ENCODE measurements at regions not wholly inside any gene's neighbourhood (a gene's known extent, or its start where the extent isn't known, plus 50 kb on each side); places are given as distances from the start of the nearest gene placed in this dataset.

GRCh38 chr2:107325981-107326786 is 440.2 kb upstream of the ST6GAL2 start:
- intact Hi-C loops (cut with DNase I; ENCODE audit: low total_unique reads): no loop called here
- Histone ChIP-seq H3K27me3 (no peaks in the 10 kb centered on the region), H3K36me3 (no peaks in the 10 kb centered on the region), H3K9me3 (peaks cover 0 to 14% (median 6%) of the 10 kb centered on the region in 4 donors), H3K4me3 (no peak overlapping the region), H3K4me1 (peaks cover 0 to 8% (median 2%) of the 10 kb centered on the region in 4 donors), H3K27ac (peak overlapping the region in 4 of 5 donors; percentile 3 to 48 (median 38))
- WGBS, 5 donors: 54 to 61% (median 57%) methylated on average over 4 of the region's 4 CpGs
- DNase-seq: peak in 1 of 2 donors; percentile 77
- no peak for TF ChIP-seq CTCF (IDR thresholded peaks at IDR 0.05)
- TF ChIP-seq POLR2AphosphoS5 (IDR thresholded peaks at IDR 0.05): no peak
- TF ChIP-seq EP300 (IDR thresholded peaks at IDR 0.05): no peak
- no peak for TF ChIP-seq POLR2A (IDR thresholded peaks at IDR 0.05)

DNA sequence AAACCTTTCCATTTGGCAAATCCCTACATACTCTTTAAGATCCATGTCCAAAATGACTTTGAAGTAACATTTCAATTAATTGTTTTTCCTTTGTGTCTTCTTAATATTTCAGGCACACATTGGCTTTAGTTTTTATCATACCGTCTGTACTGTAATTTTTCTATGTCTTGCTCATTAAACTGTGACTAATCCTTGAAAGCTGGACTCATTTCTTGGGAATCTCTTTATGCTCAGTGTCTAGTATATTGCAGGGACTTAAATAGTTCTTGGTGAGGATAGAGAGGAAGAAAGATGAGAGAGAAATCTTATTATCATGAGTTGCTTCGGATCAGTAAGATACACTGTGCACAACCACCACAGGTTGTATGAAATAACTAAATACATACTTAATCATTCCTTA is 448.3 kb upstream of the ST6GAL2 start:
- H3K27me3 ChIP-seq: no peaks in the 10 kb centered on the region
- H3K36me3 ChIP-seq: no peaks in the 10 kb centered on the region
- 68 to 85% (median 78%) methylated on average over 2 of the region's 2 CpGs for WGBS, 5 donors
- peaks cover 0 to 6% (median 3%) of the 10 kb centered on the region in 4 donors for H3K9me3 ChIP-seq
- H3K4me1 ChIP-seq: peaks cover 0 to 9% (median 0%) of the 10 kb centered on the region in 4 donors
- DNase-seq: no peak
- no peak overlapping the region for H3K4me3 ChIP-seq
- intact Hi-C loops (cut with DNase I; ENCODE audit: low total_unique reads): no loop called here
- TF ChIP-seq POLR2AphosphoS5 (IDR thresholded peaks at IDR 0.05): no peak
- no peak for TF ChIP-seq EP300 (IDR thresholded peaks at IDR 0.05)
- no peak for TF ChIP-seq CTCF (IDR thresholded peaks at IDR 0.05)
- TF ChIP-seq POLR2A (IDR thresholded peaks at IDR 0.05): no peak
- H3K27ac ChIP-seq: no peak overlapping the region

DNA sequence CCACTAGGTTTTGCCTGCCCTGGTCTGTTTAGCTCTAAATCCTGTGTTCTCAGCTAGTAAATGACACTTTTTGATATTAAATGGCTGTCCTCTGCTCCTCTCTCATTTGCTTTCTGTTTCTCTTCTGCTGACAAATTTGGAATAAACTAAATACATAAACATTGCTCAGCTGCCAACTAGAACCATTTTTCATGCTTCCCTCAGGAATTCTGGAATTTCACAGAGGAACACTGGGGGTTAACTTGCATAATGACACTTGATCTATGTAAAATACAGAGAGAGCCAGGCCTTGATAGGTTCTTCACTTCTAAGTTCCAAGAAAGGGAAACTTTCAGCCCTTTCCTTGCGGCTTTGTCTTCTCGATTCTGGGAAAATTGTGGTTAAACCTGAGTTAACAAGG is 450.6 kb upstream of the ST6GAL2 start:
- Histone ChIP-seq H3K9me3 (no peaks in the 10 kb centered on the region), H3K27ac (peak overlapping the region in 1 of 5 donors; percentile 3), H3K27me3 (no peaks in the 10 kb centered on the region), H3K4me3 (no peak overlapping the region), H3K36me3 (no peaks in the 10 kb centered on the region), H3K4me1 (peaks cover 0 to 9% (median 0%) of the 10 kb centered on the region in 4 donors)
- 64 to 85% (median 73%) methylated on average over 2 of the region's 2 CpGs for WGBS, 5 donors
- intact Hi-C loops (cut with DNase I; ENCODE audit: low total_unique reads): no loop called here
- no peak for TF ChIP-seq POLR2AphosphoS5 (IDR thresholded peaks at IDR 0.05)
- TF ChIP-seq POLR2A (IDR thresholded peaks at IDR 0.05): no peak
- TF ChIP-seq CTCF (IDR thresholded peaks at IDR 0.05): no peak
- no peak for TF ChIP-seq EP300 (IDR thresholded peaks at IDR 0.05)
- DNase-seq: peak in 1 of 2 donors; percentile 48

DNA sequence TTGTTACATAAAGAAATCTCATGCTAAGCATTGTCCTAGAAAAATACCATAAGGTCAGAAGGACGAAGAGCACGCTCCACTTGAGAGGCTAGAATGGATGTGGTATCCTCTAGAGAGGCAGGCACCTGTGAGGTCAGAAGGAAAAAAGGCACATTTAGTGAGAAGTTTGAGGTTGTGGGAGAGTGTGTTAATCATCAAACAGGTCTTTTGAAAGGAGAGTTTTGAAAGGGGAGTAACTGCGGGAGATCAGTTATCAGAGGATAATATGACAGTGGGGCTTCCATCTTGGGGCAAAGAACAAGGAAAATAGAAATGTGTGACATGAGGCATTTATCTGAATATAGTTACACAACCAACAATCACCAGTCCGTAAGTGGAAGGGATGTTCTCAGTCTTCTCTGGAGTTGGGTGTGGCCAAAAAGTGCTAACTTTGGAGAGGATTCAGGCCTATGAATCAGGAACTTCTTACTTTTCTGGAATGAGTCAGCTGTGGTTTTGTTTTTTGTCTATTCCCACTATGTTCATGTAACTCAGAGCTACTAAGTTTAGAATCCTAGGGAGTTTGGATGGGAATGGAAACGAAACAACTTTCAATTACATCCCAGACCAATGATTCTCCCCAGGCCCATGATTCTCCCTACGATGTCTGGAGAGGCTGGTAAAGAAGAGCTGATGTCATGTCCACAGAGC is 451.4 kb upstream of the ST6GAL2 start:
- intact Hi-C loops (cut with DNase I; ENCODE audit: low total_unique reads): no loop called here
- 62 to 73% (median 70%) methylated on average over 6 of the region's 6 CpGs for WGBS, 5 donors

More for the DNA sequence above, 451.4 kb upstream of the ST6GAL2 start:
- no peak overlapping the region for H3K27ac ChIP-seq
- peaks cover 0 to 2% (median under 1%) of the 10 kb centered on the region in 4 donors for H3K9me3 ChIP-seq
- no peaks in the 10 kb centered on the region for H3K36me3 ChIP-seq
- peak in 1 of 2 donors; percentile 13 for DNase-seq
- peaks cover 0 to 9% (median 0%) of the 10 kb centered on the region in 4 donors for H3K4me1 ChIP-seq
- no peaks in the 10 kb centered on the region for H3K27me3 ChIP-seq
- TF ChIP-seq EP300 (IDR thresholded peaks at IDR 0.05) (no peak), CTCF (IDR thresholded peaks at IDR 0.05) (no peak), POLR2A (IDR thresholded peaks at IDR 0.05) (no peak), POLR2AphosphoS5 (IDR thresholded peaks at IDR 0.05) (no peak)
- H3K4me3 ChIP-seq: no peak overlapping the region

Measured in stomach (tissue), 8 donors.